ENCODE measurements at regions not wholly inside any gene's neighbourhood (a gene's known extent, or its start where the extent isn't known, plus 50 kb on each side); places are given as distances from the start of the nearest gene placed in this dataset.

DNA sequence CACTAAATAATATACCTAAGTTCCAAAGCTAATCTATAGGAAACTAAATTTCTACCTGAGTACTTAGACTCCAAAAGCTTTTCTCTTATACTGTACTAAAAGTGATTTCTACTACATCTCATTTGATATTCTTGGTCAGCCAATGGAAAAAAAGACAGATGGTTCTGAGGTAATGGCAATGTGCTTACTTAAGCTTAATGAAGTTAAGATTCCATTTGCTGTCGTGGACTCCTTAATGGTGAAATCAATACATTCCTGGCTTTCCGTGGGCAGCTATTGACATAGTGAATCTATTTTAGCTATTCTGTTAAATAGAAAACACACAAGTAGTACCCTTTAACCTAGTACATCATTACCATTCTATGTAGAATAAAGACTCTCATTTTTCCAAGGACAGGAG is 1825.6 kb upstream of the CDH9 start:
- TF ChIP-seq EZH2phosphoT487 (IDR thresholded peaks at IDR 0.05; ENCODE audit: borderline replicate concordance, low read depth, low read length), result no peak
- TF ChIP-seq CTCF (conservative IDR thresholded peaks at IDR 0.05; ENCODE audit: low read length), result no peak

All from OCI-LY7 (cell line).